ENCODE measurements at regions not wholly inside any gene's neighbourhood (a gene's known extent, or its start where the extent isn't known, plus 50 kb on each side); places are given as distances from the start of the nearest gene placed in this dataset.

GRCh38 chr1:59237900-59238299 is 59.0 kb upstream of the FGGY start:
- 63% methylated on average over 2 of the region's 2 CpGs; no CpG with 5 or more reads in 1 of the 2 experiments for WGBS, 2 experiments (ENCODE audit: extremely low coverage in 1 of 2, insufficient coverage in 1 of 2, insufficient read length in 1 of 2, insufficient replicate concordance in 2 of 2, low coverage in 1 of 2, low lambda C conversion rate in 2 of 2, missing lambda C conversion rate in 1 of 2)
- peaks cover 0 to 4% (median 0%) of the 10 kb centered on the region in 4 experiments; a peak in 1 of 7 replicates for H3K4me1 ChIP-seq (replicated peaks in 1 of 4; ENCODE audit: control insufficient read depth in 3 of 4, insufficient read depth in 4 of 4, low read length in 3 of 4)
- H4K8ac ChIP-seq (ENCODE audit: extremely low read depth, insufficient read depth, low read length) = no peak overlapping the region
- no peak overlapping the region for H2BK20ac ChIP-seq (ENCODE audit: low read length)
- no peak overlapping the region for H3K4me3 ChIP-seq (ENCODE audit: extremely low read depth in 1 of 4, insufficient read depth in 2 of 4, low read depth in 3 of 4, low read length in 4 of 4)
- H4K20me1 ChIP-seq (replicated peaks in 1 of 2; ENCODE audit: control insufficient read depth in 1 of 2, insufficient read depth in 2 of 2, low read length in 2 of 2) = no peaks in the 10 kb centered on the region
- no peak overlapping the region for H2BK12ac ChIP-seq (ENCODE audit: low read depth, low read length)
- H3K23ac ChIP-seq (ENCODE audit: insufficient read length) = no peak overlapping the region
- H2AFZ ChIP-seq (ENCODE audit: low read length) = peak overlapping the region; percentile 43; the same call in 1 of the 2 replicates
- H3K4me2 ChIP-seq (ENCODE audit: insufficient read depth in 1 of 2, low read depth in 2 of 2, low read length in 2 of 2) = no peak overlapping the region
- no peaks in the 10 kb centered on the region for H3K79me1 ChIP-seq (ENCODE audit: low read depth, low read length)
- FAIRE-seq (no peak), DNase-seq (ENCODE audit: low read depth in 1 of 2, low spot score in 2 of 2) (no peak)
- no peak overlapping the region for H3K56ac ChIP-seq (replicated peaks; ENCODE audit: insufficient read length, low read depth, low read length)
- no peak overlapping the region for H3K9ac ChIP-seq (replicated peaks in 1 of 4; ENCODE audit: extremely low read depth in 1 of 4, low read depth in 3 of 4, low read length in 3 of 4)
- H3K23me2 ChIP-seq (ENCODE audit: low read depth, low read length) = no peaks in the 10 kb centered on the region
- no peak overlapping the region for H4K91ac ChIP-seq (replicated peaks; ENCODE audit: insufficient read length, low read length)
- H2BK120ac ChIP-seq (replicated peaks; ENCODE audit: low read depth, low read length) = no peak overlapping the region
- ChIA-PET CTCF (ENCODE audit: partially characterized antibody) (interaction anchor here (0.7 to 1.3 kb wide), 2 partner anchors 221 to 499 kb away, joined by 3 read pairs; no protein-coding TSS in a partner anchor), POLR2A (ENCODE audit: partially characterized antibody) (no interaction called here)
- H3K14ac ChIP-seq (ENCODE audit: insufficient read length) = no peak overlapping the region
- H2BK5ac ChIP-seq (ENCODE audit: low read depth, low read length) = no peak overlapping the region
- H3K27ac ChIP-seq (ENCODE audit: low read depth, low read length) = no peak overlapping the region
- no peak overlapping the region for H2BK15ac ChIP-seq (ENCODE audit: low read length)
- no peak overlapping the region for H2AK5ac ChIP-seq (ENCODE audit: low read depth, low read length)
- no peaks in the 10 kb centered on the region for H3K36me3 ChIP-seq (ENCODE audit: control insufficient read depth in 2 of 4, insufficient read depth in 4 of 4, low read length in 3 of 4)
- TF ChIP-seq CBX5 (IDR thresholded peaks at IDR 0.05; ENCODE audit: low read depth, low read length) (no peak), MAFK (IDR thresholded peaks at IDR 0.05; ENCODE audit: low read depth, low read length) (peak; percentile 71)
- H4K5ac ChIP-seq (ENCODE audit: insufficient read length, low read depth, low read length) = no peak overlapping the region
- no peaks in the 10 kb centered on the region for H3K9me3 ChIP-seq (ENCODE audit: insufficient read depth in 2 of 2, low read depth in 1 of 2, low read length in 1 of 2)
- H3K18ac ChIP-seq (ENCODE audit: extremely low read depth, low read length) = no peak overlapping the region
- no peak overlapping the region for H3K4ac ChIP-seq (replicated peaks; ENCODE audit: insufficient read length, low read depth, low read length)
- H3K27me3 ChIP-seq (replicated peaks in 1 of 4; ENCODE audit: control insufficient read depth in 3 of 4, extremely low read depth in 1 of 4, insufficient read depth in 3 of 4, low read length in 3 of 4) = no peaks in the 10 kb centered on the region
- H3K79me2 ChIP-seq (ENCODE audit: control insufficient read depth in 1 of 2, insufficient read depth in 2 of 2, low read length in 2 of 2) = no peaks in the 10 kb centered on the region

All from H1 (cell line).